MM.1S (cell line): ENCODE measurements at regions not wholly inside any gene's neighbourhood (a gene's known extent, or its start where the extent isn't known, plus 50 kb on each side); places are given as distances from the start of the nearest gene placed in this dataset.

ENCODE experiments used
- DNase-seq: peaks from one replicate; pipeline ENCODE4 v3.0.0-alpha.2; 2015
- H2AFZ ChIP-seq: fragments of 300-600 bp; sonication (generic); 2 replicates; pipeline ENCODE4 v1.6.0; 2016; ENCODE audit warnings: antibody characterized with exemption, low read length
- H3F3A ChIP-seq: fragments of 300-600 bp; sonication (generic); 2 replicates; pipeline ENCODE4 v1.6.1; 2016; ENCODE audit warnings: mild to moderate bottlenecking, antibody characterized with exemption, low read length, moderate library complexity, mixed read lengths; ENCODE audit not compliant: insufficient read depth
- H3K27ac ChIP-seq: fragments of 300-600 bp; sonication (generic); 2 replicates; pipeline ENCODE4 v1.5.1; 2016; ENCODE audit warnings: mild to moderate bottlenecking, low read length
- H3K27me3 ChIP-seq: fragments of 300-600 bp; sonication (generic); replicated peaks from 2 replicates; pipeline ENCODE4 v1.6.0; 2016; ENCODE audit warnings: low read length; ENCODE audit not compliant: insufficient read depth
- H3K36me3 ChIP-seq: fragments of 300-600 bp; sonication (generic); replicated peaks from 2 replicates; pipeline ENCODE4 v1.6.1; 2016; ENCODE audit warnings: mild to moderate bottlenecking, low read length, mixed read lengths; ENCODE audit not compliant: insufficient read depth
- H3K4me1 ChIP-seq: fragments of 300-600 bp; sonication (generic); 2 replicates; pipeline ENCODE4 v1.6.1; 2016; ENCODE audit warnings: low read length, mixed read lengths
- H3K4me2 ChIP-seq: fragments of 300-600 bp; sonication (generic); 2 replicates; pipeline ENCODE4 v1.6.0; 2016; ENCODE audit warnings: low read depth, low read length
- H3K4me3 ChIP-seq: fragments of 300-600 bp; sonication (generic); 2 replicates; pipeline ENCODE4 v1.5.1; 2016; ENCODE audit warnings: low read length, mixed read lengths
- H3K79me2 ChIP-seq: fragments of 300-600 bp; sonication (generic); 2 replicates; pipeline ENCODE4 v1.6.1; 2016; ENCODE audit warnings: mixed run types, low read length, mixed read lengths
- H3K9ac ChIP-seq: fragments of 300-600 bp; sonication (generic); 2 replicates; pipeline ENCODE4 v1.6.1; 2016; ENCODE audit warnings: low read length, mixed read lengths
- H3K9me2 ChIP-seq: fragments of 300-600 bp; sonication (generic); replicated peaks from 2 replicates; pipeline ENCODE4 v1.6.1; 2016; ENCODE audit warnings: mild to moderate bottlenecking, low read length, mixed read lengths; ENCODE audit not compliant: insufficient read depth
- H3K9me3 ChIP-seq: fragments of 300-600 bp; sonication (generic); replicated peaks from 2 replicates; pipeline ENCODE4 v1.6.1; 2016; ENCODE audit warnings: mild to moderate bottlenecking, low read length, mixed read lengths; ENCODE audit not compliant: insufficient read depth
- H4K20me1 ChIP-seq: fragments of 300-600 bp; sonication (generic); 2 replicates; pipeline ENCODE4 v1.6.1; 2016; ENCODE audit warnings: mild to moderate bottlenecking, low read length, moderate library complexity, mixed read lengths; ENCODE audit not compliant: insufficient read depth
- CTCF ChIP-seq: fragments of 300-600 bp; sonication (generic); IDR thresholded peaks from 2 replicates; pipeline ENCODE4 v1.5.1; 2016; ENCODE audit warnings: antibody characterized with exemption, low read length, mixed read lengths
- EZH2 ChIP-seq: fragments of 300-600 bp; sonication (generic); optimal IDR thresholded peaks from 2 replicates; pipeline ENCODE3; 2017; ENCODE audit warnings: low read depth, mild to moderate bottlenecking, antibody characterized with exemption, low read length, mixed read lengths
- EZH2phosphoT487 ChIP-seq: fragments of 300-600 bp; sonication (generic); IDR thresholded peaks from 2 replicates; pipeline ENCODE4 v1.6.1; 2018; ENCODE audit warnings: antibody characterized with exemption, low read length

DNA sequence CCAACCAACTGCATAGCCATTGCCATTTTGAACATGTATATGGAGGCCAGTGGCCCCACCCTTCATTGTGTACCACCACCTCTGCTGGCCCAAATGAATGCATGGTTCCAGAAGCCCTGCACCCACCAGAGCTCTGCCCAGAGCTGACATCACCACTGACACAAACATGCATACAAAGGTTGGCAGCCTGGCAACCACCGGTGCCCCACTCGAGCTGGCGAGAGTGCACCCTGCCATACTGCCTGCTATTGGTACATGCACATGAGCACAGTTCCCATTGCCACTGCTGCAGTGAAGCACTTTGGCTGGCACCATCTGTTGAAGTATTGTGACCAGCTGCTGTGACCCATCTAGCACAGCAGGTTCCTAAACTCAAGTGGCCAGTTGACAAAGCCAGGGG lies 1564.9 kb downstream of the OLFM4 start:
- Histone ChIP-seq H3F3A (no peaks in the 10 kb centered on the region), H3K4me2 (no peak overlapping the region), H4K20me1 (no peaks in the 10 kb centered on the region), H3K9ac (no peak overlapping the region), H3K9me2 (no peaks in the 10 kb centered on the region), H2AFZ (no peak overlapping the region), H3K79me2 (no peaks in the 10 kb centered on the region), H3K9me3 (no peaks in the 10 kb centered on the region), H3K27ac (no peak overlapping the region), H3K36me3 (no peaks in the 10 kb centered on the region), H3K4me1 (no peaks in the 10 kb centered on the region), H3K27me3 (no peaks in the 10 kb centered on the region), H3K4me3 (no peak overlapping the region)
- no peak for DNase-seq
- TF ChIP-seq EZH2 (no peak), CTCF (no peak), EZH2phosphoT487 (no peak)

DNA sequence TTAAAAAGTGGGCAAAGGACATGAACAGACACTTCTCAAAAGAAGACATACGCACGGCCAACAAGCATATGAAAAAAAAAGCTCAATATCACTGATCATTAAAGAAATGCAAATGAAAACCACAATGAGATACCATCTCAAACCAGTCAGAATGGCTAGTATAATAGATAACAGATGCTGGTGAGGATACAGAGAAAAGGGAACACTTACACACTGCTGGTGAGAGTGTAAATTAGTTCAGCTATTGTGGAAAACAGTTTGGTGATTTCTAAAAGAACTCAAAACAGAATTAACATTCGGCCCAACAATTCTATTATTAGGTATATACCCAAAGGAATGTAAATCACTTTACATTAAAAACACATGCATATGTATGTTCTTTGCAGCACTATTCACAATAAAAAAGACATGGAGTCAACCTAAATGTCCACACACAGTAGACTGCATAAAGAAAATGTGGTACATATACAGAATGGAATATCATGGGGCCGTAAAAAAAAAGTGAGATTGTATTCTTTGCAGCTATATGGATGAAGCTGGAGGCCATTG lies 1569.0 kb downstream of the OLFM4 start:
- no peak for DNase-seq
- Histone ChIP-seq H3K4me3 (no peak overlapping the region), H3K9me2 (no peaks in the 10 kb centered on the region), H3K9ac (no peak overlapping the region), H3F3A (no peaks in the 10 kb centered on the region), H3K27ac (no peak overlapping the region), H4K20me1 (no peaks in the 10 kb centered on the region), H3K4me1 (no peaks in the 10 kb centered on the region), H3K9me3 (no peaks in the 10 kb centered on the region), H3K4me2 (no peak overlapping the region), H3K36me3 (no peaks in the 10 kb centered on the region), H2AFZ (no peak overlapping the region), H3K27me3 (no peaks in the 10 kb centered on the region), H3K79me2 (no peaks in the 10 kb centered on the region)
- no peak for TF ChIP-seq EZH2phosphoT487

GRCh38 chr13:54599413-54599812 lies 1570.8 kb downstream of the OLFM4 start:
- H3K4me1 ChIP-seq = no peaks in the 10 kb centered on the region
- H3K4me3 ChIP-seq = no peak overlapping the region
- H3K36me3 ChIP-seq = no peaks in the 10 kb centered on the region
- no peak overlapping the region for H3K4me2 ChIP-seq
- H3K9ac ChIP-seq = no peak overlapping the region
- no peaks in the 10 kb centered on the region for H3K9me3 ChIP-seq
- no peak for DNase-seq
- H3K27me3 ChIP-seq = no peaks in the 10 kb centered on the region
- H3K27ac ChIP-seq = no peak overlapping the region
- H3F3A ChIP-seq = no peaks in the 10 kb centered on the region
- H2AFZ ChIP-seq = no peak overlapping the region
- H3K9me2 ChIP-seq = no peaks in the 10 kb centered on the region
- no peaks in the 10 kb centered on the region for H3K79me2 ChIP-seq
- no peaks in the 10 kb centered on the region for H4K20me1 ChIP-seq
- no peak for TF ChIP-seq CTCF
- TF ChIP-seq EZH2phosphoT487 = no peak
- no peak for TF ChIP-seq EZH2

GRCh38 chr13:54606944-54607343 lies 1578.3 kb downstream of the OLFM4 start:
- Histone ChIP-seq H3K4me1 (no peaks in the 10 kb centered on the region), H3K36me3 (no peaks in the 10 kb centered on the region), H3K27me3 (no peaks in the 10 kb centered on the region), H3K27ac (no peak overlapping the region), H2AFZ (no peak overlapping the region), H4K20me1 (no peaks in the 10 kb centered on the region), H3K9me3 (no peaks in the 10 kb centered on the region), H3K4me2 (no peak overlapping the region), H3F3A (no peaks in the 10 kb centered on the region), H3K9me2 (no peaks in the 10 kb centered on the region), H3K4me3 (no peak overlapping the region), H3K9ac (no peak overlapping the region), H3K79me2 (no peaks in the 10 kb centered on the region)
- TF ChIP-seq EZH2 (no peak), EZH2phosphoT487 (no peak), CTCF (no peak)
- DNase-seq = no peak
